NCI-H446 (cell line): ENCODE measurements at regions not wholly inside any gene's neighbourhood (a gene's known extent, or its start where the extent isn't known, plus 50 kb on each side); places are given as distances from the start of the nearest gene placed in this dataset.
A peak's percentile ranks its signal among the peaks of the same experiment; 100 is the strongest.

ENCODE experiments used
- DNase-seq, 2 experiments: peaks; one replicate each; lab custom pipeline; 2025; lab: John Stamatoyannopoulos, UW

DNA sequence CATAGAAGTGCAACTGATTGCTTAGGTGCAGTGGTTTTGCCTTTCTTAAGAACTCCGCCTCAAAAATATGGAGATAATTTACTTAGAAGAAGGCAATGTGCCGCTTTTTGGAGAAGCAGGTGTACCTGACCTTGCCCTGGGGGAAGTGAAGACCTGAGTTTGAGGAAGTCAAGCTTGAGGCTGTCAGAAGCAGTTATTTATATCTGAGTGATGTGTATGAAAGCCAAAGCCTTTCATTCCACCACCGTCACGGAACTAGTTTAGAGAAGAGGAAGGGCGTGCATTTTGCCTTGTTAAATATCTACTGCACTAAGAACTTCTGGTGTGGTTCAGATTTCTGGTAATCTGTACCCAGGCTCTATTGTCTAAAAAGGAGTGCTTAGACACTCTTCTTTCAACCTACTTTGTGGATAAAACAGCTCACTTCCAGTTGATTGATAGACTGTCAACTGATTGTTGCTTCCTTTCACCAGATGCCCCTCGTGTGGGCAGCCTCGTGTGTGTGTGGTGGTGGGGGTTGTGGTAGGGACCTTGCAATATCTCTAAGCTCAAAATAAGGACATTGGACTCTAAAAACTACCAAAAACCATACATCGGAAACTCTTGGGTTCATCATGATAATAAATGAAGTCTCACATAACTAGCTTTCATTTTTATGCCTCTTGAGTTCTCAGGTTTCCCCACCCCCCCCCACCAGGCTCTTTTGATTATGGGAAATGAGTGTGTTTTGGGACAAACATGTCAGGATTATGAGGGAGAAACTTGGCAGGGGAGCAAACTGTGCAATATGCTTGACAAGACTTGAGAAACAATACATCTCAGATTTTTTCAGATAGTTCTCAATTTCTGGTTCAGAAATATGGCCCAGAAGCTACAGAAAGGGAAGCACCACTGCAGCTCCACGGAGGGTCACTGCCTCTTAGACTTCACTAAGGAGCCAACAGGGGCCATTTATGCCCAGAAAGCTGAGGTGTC is 78.6 kb downstream of the ARF6 start:
- DNase-seq: peak in 1 of 2 experiments; percentile 21

GRCh38 chr14:49972131-49972671 is 79.3 kb downstream of the ARF6 start:
- DNase-seq: peak; percentile 16 to 67

- DNase-seq: peak in 1 of 2 experiments; percentile 42
These were observed 79.9 kb downstream of the ARF6 start for GRCh38 chr14:49972823-49973222.

DNA sequence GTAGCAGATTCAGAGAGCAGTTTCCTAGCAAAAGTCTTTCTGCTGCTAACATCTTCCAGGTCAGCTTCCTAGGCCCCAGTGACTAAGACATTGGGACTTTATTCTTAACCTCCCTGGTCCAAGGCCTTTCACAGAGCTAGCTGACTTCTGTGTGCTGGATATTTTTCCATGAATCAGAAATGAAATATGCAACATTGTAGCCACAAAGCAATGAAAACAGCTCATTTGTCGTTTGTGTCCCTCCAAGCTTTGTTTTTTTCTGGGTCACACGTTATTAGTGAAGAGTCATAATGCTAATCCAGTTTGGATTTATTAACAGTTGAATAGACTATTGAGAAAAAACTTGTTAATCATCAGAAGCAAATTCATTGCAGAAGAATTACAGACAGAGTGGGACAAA is 82.4 kb downstream of the ARF6 start:
- no peak for DNase-seq

DNA sequence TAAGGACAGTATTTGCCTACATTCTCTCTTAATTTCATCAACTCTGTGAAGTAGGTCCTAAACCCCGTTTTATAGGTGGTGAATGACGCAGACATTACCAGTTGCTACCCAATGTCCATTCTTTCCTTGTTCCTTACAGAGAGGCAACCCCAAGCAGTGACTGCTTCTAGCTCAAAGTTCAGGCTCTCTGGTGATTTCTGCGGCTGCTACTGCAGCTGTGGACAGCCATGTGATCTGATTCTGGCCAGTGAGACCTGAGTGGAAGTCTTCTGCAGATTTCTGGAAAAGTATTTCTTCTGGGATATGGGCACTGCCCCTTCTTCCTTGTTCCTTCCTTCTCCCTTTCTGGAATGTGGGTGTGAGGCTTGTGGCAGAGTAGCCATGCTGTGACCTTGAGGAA is 82.9 kb downstream of the ARF6 start:
- no peak for DNase-seq

DNA sequence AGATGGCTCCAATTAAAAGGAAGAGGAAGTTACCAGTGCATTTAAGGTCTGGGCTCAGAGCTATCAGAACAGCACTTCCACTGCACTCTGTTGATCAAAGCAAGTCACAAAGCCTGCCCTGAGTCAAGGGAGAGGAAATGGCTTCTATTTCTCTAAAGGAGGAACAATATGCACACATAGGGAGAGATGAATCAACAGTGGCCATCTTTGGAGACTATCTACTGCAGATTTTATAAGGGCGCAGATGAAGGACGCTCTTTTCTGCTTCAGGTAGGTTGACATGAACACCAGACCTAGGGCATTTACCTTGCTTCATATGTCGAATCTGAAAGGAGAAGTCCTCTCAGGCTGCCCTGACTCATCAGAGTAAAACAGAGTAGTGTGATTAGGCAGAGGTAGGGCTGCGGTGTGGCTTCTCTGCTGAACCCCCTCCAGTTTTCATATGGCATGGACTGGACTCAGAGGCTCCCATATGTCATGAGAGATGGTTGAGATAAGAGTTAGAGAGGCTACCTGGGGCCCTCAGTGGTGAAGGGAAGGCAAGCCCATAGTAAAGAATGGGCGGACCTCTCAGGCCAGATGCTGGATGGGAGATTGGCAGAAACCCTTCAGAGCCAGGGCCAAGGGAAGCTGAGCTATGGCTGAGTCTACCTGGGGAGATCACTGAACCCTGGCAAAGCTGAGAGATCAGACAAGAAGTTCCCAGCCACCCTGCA is 84.4 kb downstream of the ARF6 start:
- no peak for DNase-seq

DNA sequence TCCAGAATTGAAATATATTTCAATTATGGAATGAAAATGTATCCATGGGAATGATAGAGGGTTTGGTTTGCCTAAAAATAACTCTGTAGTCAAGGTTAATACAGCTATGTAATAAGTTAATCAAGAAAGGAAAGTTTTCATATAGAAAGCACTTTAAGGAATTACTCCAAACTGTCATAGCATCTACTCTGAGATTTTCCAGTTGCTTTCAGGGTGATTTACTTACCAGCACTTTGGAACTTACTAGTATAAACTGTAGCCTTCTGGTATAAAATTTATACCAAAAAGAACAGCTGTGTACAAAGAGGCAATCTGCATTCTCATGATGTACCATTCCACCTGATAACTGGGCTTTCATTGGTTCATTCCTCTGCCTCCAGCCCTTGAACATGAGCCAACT is 87.1 kb downstream of the ARF6 start:
- no peak for DNase-seq

DNA sequence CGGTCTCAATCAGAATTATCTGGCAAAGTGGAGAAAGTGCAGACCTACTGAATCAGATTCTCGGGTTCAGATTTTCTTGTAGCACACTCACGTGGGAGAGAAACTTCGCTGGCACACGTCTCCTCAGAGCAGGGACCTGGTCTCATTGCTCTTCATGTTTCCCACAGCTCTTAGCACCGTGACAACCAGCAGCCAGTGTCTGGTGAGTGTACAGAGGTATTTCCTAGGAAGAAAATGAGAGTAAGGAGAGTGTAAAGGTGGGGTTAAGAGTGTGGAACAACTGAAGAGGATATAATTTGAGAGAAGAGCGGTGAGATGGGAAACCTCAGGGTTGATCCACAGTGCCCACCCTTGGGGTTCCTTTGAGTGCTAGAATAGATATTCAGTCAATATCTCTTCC is 89.2 kb downstream of the ARF6 start:
- DNase-seq: no peak

- no peak for DNase-seq
These were observed 89.6 kb downstream of the ARF6 start for GRCh38 chr14:49982501-49982951.

- DNase-seq: no peak
These were observed 91.5 kb downstream of the ARF6 start for GRCh38 chr14:49984424-49984823.

DNA sequence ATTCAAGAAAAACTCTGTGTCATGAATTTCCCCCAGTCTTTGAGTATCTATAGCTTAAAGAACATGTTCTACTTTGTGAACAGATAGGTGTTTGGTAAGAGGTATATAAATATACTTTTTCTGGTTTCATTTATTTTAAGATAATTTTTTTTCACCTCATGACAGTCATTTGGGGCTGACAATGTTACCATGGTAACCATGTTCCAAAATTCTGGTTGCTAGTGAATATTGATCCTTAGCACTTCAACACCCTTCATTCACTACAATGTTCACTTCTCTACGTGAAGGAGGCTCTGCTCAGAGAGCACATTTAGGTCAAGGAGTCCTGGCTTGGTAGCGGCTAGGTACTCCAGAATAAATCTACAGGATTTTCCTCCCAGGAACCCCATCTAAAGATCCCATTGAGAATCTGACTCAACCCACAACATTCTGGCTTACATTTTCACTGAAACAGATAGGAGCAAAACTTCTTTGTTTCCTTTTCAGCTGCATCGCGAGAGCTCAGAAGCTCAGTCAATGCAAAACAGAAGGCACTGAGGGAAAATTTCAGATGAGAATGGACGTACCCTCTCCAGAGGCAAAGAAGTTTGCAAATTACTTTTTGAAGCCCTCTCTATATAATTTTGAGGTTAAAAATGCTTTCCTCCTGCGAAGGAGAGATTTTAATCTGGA is 93.6 kb downstream of the ARF6 start:
- no peak for DNase-seq

DNA sequence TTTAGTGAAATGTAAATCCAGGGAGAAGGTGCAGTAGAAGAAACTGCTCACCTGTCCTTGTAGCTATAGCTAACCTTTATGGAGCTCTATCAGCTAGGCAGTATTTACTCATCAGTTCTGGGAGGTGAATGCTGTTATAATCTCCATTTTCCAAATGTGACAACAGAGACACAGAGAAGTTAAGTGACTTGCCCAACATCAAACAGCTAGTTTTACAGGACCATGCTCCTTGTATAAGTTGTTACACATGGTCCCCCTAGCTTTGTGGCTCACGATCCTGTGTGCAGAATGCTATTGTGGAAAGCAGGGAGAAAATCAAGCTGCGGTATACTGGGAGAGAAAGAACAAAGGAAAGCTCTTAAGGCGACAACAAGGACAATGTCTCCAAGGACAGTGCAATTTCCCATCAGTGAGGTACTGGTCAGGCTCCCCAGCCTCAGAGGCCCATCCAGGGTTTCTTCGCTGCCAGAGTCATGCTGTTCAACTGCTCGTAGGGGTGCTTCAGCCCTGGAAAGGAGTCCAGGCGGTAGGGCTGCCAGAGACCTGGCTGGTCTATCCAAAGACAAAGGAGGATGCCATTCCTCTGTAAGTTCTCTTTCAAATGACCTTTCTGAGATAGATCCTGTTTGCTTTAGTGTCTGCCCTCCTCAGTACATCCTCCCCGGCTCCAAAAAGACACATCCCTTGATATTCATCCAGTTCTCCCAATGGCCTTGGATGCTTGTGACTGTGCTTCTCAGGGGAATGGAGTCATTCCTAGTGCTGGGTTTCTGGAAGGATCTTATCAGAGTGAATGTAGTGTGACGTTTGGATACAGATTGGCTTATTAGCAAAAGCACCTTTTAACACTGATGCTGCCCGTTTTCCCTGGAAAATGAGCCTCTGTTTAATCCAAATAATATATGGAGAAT is 95.5 kb downstream of the ARF6 start:
- DNase-seq: no peak

DNA sequence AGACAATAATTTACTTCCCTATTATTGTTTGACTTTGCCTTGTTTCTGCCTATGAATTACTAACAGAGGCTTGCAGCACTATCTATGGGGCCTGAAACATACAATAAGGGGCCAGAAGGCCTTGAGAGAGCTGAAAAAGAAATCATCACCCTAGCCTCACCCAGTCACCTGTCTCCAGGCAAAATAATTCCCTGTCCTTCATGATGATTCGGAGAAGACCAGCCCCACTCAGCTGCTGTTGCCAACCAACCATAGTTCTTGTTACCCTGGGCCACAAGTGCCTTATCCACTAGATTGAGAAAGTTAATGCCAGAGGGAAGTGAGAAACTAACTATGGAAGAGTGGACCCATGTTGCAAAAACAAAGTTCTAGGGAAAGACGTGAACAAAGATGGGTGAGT is 97.1 kb downstream of the ARF6 start:
- DNase-seq: no peak

GRCh38 chr14:49991491-49991890 is 98.6 kb downstream of the ARF6 start:
- no peak for DNase-seq

DNA sequence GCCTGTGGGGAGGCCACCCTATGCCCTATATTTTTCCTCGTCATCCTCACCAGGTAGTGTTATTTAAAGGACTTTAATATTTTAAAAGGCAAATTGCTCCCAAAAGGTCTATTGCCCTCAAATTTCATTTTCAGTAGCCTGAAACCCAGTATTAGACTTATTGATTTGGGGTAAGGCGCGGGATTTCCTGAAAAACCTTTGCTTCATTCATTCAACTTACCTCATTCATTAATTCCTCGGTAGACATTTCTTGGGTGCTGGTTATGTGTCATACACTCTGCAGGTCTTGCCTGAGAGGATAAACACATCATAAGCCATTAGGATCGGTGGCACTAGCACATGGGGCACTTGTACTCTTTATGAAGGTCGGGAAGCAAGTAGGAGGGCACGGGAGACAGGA is 99.2 kb downstream of the ARF6 start:
- DNase-seq: no peak

GRCh38 chr14:49992448-49992847 is 99.6 kb downstream of the ARF6 start:
- DNase-seq: no peak

GRCh38 chr14:49992901-49993339 is 100.0 kb downstream of the ARF6 start:
- no peak for DNase-seq

GRCh38 chr14:49993565-49993964 is 100.7 kb downstream of the ARF6 start:
- DNase-seq: no peak

DNA sequence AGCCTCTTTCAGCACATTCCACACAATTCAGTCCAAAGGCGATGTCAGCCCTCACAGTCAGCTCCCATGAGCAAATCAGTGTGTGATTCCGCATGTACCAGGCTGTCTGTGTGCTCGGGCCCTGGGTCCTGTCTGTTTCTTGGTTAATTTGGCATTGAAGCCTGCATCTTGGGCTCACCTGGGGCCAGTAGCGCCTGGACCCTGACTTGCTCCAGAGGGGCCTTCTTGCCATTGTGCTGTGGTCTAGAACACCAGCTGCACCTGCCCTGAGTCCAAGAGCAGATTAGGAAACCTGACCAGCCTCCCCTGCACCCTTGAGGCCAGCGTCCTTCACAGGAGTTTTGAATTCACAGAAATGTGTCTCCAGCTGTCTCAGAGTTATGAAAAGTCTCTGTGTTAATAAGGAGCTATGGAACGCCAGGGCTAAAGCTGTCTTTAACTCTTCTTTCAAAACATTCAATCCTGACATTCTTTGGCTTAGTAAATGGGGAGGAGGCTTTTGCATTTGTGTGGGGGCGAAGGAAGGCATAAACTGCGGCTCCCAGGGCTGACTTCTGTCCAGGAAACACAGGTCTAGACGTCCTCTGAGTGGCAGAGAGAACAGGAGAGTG is 102.2 kb downstream of the ARF6 start:
- DNase-seq: no peak

DNA sequence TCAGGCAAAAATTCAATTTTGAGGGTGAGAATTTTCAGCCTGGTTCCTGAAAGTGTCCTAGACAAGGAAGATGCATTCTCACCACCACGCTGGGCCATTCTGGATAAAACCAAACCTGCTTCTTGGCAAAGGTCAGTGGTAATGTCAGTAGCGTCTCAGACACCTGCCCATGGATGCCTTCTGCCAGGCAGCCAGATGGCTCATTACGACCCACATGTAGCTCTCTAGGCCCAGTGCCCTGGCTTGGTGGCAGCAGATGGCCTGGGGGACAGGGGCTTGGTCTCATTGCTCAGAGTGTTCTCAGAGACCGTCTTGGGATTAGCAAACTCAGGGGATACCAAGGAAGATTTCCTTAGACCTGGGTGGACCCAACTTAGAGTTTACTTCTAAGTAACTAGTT is 105.1 kb downstream of the ARF6 start:
- peak in 1 of 2 experiments; percentile 49 for DNase-seq
